Cardiac septum (tissue), 1 donor: ENCODE measurements at regions not wholly inside any gene's neighbourhood (a gene's known extent, or its start where the extent isn't known, plus 50 kb on each side); places are given as distances from the start of the nearest gene placed in this dataset.

ENCODE experiments used
- DNase-seq: peaks from one replicate; pipeline ENCODE4 v3.0.0-alpha.2; 2020; ENCODE audit warnings: low spot score
- intact Hi-C: fragments of 100-400 bp; cut with DNase I; formaldehyde crosslinking; loops from one replicate; pipeline ENCODE4 v1.14.0; 2022
- donor health status: DM: no; HTN: no; CAD: no.

GRCh38 chr9:129253803-129254381 lies 75.8 kb upstream of the IER5L start:
- intact Hi-C loops: loop anchor here (1.0 to 5.0 kb wide), 5 partner anchors 37 to 228 kb away; no protein-coding TSS in a partner anchor
- DNase-seq: peak; percentile 89

GRCh38 chr9:129252937-129253802 lies 75.1 kb upstream of the IER5L start:
- intact Hi-C loops: loop anchor here (1.0 to 5.0 kb wide), 4 partner anchors 36 to 229 kb away; no protein-coding TSS in a partner anchor
- DNase-seq: peak; percentile 84

- DNase-seq: no peak
- intact Hi-C loops: loop anchor here (5.0 kb wide), 3 partner anchors 33 to 232 kb away; no protein-coding TSS in a partner anchor
Measured at GRCh38 chr9:129250786-129251185, 72.7 kb upstream of the IER5L start.

GRCh38 chr9:129247285-129248153 lies 69.5 kb upstream of the IER5L start:
- intact Hi-C loops: no loop called here

GRCh38 chr9:129245276-129245675 lies 67.2 kb upstream of the IER5L start:
- DNase-seq: no peak
- intact Hi-C loops: no loop called here

More at GRCh38 chr9:129247285-129248153, 69.5 kb upstream of the IER5L start:
- no peak for DNase-seq

GRCh38 chr9:129242971-129243561 lies 65.0 kb upstream of the IER5L start:
- no peak for DNase-seq
- intact Hi-C loops: no loop called here

GRCh38 chr9:129242191-129242941 lies 64.3 kb upstream of the IER5L start:
- no peak for DNase-seq

GRCh38 chr9:129241725-129242124 lies 63.7 kb upstream of the IER5L start:
- intact Hi-C loops: no loop called here
- DNase-seq: no peak

More at GRCh38 chr9:129242191-129242941, 64.3 kb upstream of the IER5L start:
- intact Hi-C loops: no loop called here

GRCh38 chr9:129240581-129241211 lies 62.6 kb upstream of the IER5L start:
- no peak for DNase-seq
- intact Hi-C loops: no loop called here

GRCh38 chr9:129239946-129240490 lies 62.0 kb upstream of the IER5L start:
- no peak for DNase-seq

GRCh38 chr9:129237803-129238202 lies 59.7 kb upstream of the IER5L start:
- intact Hi-C loops: no loop called here
- DNase-seq: no peak

More at GRCh38 chr9:129239946-129240490, 62.0 kb upstream of the IER5L start:
- intact Hi-C loops: no loop called here

- DNase-seq: no peak
- intact Hi-C loops: no loop called here
Measured at GRCh38 chr9:129237164-129237611, 59.1 kb upstream of the IER5L start.

GRCh38 chr9:129236441-129237145 lies 58.5 kb upstream of the IER5L start:
- intact Hi-C loops: no loop called here
- no peak for DNase-seq

- intact Hi-C loops: no loop called here
- no peak for DNase-seq
Measured at GRCh38 chr9:129235931-129236331, 57.9 kb upstream of the IER5L start.

- DNase-seq: no peak
Measured at GRCh38 chr9:129235041-129235930, 57.2 kb upstream of the IER5L start.

GRCh38 chr9:129234491-129234890 lies 56.4 kb upstream of the IER5L start:
- intact Hi-C loops: no loop called here
- DNase-seq: no peak

More at GRCh38 chr9:129235041-129235930, 57.2 kb upstream of the IER5L start:
- intact Hi-C loops: no loop called here
